ENCODE measurements at regions not wholly inside any gene's neighbourhood (a gene's known extent, or its start where the extent isn't known, plus 50 kb on each side); places are given as distances from the start of the nearest gene placed in this dataset.

DNA sequence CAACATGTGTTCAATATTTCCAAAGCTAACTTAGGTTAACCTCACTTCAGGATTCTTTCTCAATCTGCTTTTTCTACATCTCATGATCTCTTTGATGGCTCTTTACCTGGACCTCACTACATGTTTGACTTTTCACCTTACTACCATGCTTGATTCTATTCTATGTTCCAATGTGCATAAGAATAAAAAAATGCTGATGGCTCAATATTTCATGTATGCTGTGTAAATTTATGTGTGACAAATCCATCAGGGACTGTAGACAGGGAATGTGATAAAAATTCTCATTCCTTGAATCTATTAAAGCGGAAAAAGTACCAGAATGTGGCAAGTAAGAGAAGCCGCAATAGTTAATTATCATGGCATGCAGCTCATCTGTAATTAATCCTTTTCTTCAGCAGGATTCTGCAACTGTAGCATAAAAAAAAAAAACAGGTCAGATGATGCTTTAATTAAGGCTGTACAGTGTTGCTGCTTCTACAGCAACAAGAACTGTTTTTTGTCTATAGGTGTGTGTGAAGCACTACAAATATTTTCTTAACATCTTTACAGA lies 276.9 kb upstream of the PRKD1 start:
- Histone ChIP-seq H3K4me2 (no peak overlapping the region), H3K27ac (ENCODE audit: low read depth in 2 of 2, low read length in 1 of 2) (no peak overlapping the region), H3K79me2 (ENCODE audit: insufficient read depth) (no peaks in the 10 kb centered on the region), H3K4me1 (ENCODE audit: control insufficient read depth in 1 of 2, insufficient read depth in 2 of 2, low read depth in 1 of 2, low read length in 1 of 2) (no peaks in the 10 kb centered on the region), H3K4me3 (ENCODE audit: low read depth in 2 of 2, low read length in 1 of 2) (no peak overlapping the region), H3K36me3 (replicated peaks in 1 of 2; ENCODE audit: control insufficient read depth in 1 of 2, insufficient read depth in 2 of 2, low read length in 1 of 2) (no peaks in the 10 kb centered on the region), H3K27me3 (ENCODE audit: insufficient read depth) (no peaks in the 10 kb centered on the region), H2AFZ (ENCODE audit: low read depth) (no peak overlapping the region), H3K9me3 (no peaks in the 10 kb centered on the region), H3K9me2 (no peaks in the 10 kb centered on the region), H3F3A (replicated peaks; ENCODE audit: insufficient read depth) (no peaks in the 10 kb centered on the region), H3K9ac (no peak overlapping the region), H4K20me1 (ENCODE audit: insufficient read depth) (no peaks in the 10 kb centered on the region)
- no peak for TF ChIP-seq POLR2AphosphoS5 (IDR thresholded peaks at IDR 0.05; ENCODE audit: low read depth, low read length)
- ChIA-PET CTCF (interaction anchor here (3.5 kb wide), 1 partner anchor 10 kb away, joined by 15 read pairs; no protein-coding TSS in a partner anchor), POLR2A (no interaction called here)
- no peak for DNase-seq
- WGBS (ENCODE audit: low lambda C conversion rate): 35% methylated on average over 2 of the region's 2 CpGs

DNA sequence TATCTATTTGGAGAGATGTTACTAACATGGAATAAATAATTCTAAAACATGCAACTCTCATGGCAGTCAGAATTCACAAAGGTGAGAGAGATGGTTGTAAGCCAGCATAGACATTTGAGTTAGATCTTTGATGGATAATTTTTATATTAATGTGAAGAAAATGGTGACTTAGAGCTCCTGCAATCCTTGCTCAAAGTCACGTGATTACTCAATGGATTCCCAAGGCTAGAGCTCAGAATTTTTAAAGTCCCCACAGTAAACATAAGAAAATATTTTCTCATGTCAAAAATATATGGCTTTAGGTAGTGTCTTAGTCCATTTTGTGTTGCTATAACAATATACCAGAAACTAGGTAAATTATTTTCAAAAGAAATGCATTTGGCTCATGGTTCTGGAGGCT lies 281.5 kb upstream of the PRKD1 start:
- H3K9ac ChIP-seq: no peak overlapping the region
- 0% methylated on average over 1 of the region's 1 CpG for WGBS (ENCODE audit: low lambda C conversion rate)
- CTCF ChIA-PET: interaction anchor here (1.6 kb wide), 1 partner anchor 11 kb away, joined by 3 read pairs; no protein-coding TSS in a partner anchor
- POLR2A ChIA-PET: no interaction called here
- no peaks in the 10 kb centered on the region for H4K20me1 ChIP-seq (ENCODE audit: insufficient read depth)
- no peaks in the 10 kb centered on the region for H3K9me3 ChIP-seq
- H2AFZ ChIP-seq (ENCODE audit: low read depth): no peak overlapping the region
- TF ChIP-seq RCOR1 (IDR thresholded peaks at IDR 0.05; ENCODE audit: low read length) (no peak), FOXM1 (IDR thresholded peaks at IDR 0.05; ENCODE audit: low read depth) (no peak), EZH2phosphoT487 (IDR thresholded peaks at IDR 0.05; ENCODE audit: borderline replicate concordance, low read depth) (no peak), MXI1 (IDR thresholded peaks at IDR 0.05; ENCODE audit: low read depth, low read length) (no peak), TAF1 (IDR thresholded peaks at IDR 0.05; ENCODE audit: borderline replicate concordance, low read depth, low read length) (no peak), GATA2 (CRISPR knock-in tag; IDR thresholded peaks at IDR 0.05) (no peak), CHD2 (IDR thresholded peaks at IDR 0.05; ENCODE audit: low read length, partially characterized antibody) (no peak), GABPA (IDR thresholded peaks at IDR 0.05; ENCODE audit: low read depth) (no peak), EP300 (IDR thresholded peaks at IDR 0.05; ENCODE audit: borderline replicate concordance in 1 of 2, low read depth in 1 of 2, low read length in 1 of 2) (no peak), JUND (IDR thresholded peaks at IDR 0.05) (no peak), RXRA (IDR thresholded peaks at IDR 0.05; ENCODE audit: borderline replicate concordance, low read depth) (no peak), TCF12 (IDR thresholded peaks at IDR 0.05) (no peak), NFIC (IDR thresholded peaks at IDR 0.05; ENCODE audit: borderline replicate concordance) (no peak)
- TF ChIP-seq, protein P1, sequence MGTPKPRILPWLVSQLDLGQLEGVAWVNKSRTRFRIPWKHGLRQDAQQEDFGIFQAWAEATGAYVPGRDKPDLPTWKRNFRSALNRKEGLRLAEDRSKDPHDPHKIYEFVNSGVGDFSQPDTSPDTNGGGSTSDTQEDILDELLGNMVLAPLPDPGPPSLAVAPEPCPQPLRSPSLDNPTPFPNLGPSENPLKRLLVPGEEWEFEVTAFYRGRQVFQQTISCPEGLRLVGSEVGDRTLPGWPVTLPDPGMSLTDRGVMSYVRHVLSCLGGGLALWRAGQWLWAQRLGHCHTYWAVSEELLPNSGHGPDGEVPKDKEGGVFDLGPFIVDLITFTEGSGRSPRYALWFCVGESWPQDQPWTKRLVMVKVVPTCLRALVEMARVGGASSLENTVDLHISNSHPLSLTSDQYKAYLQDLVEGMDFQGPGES (IDR thresholded peaks at IDR 0.05; ENCODE audit: low read depth, low read length): no peak
- TF ChIP-seq, protein P2, sequence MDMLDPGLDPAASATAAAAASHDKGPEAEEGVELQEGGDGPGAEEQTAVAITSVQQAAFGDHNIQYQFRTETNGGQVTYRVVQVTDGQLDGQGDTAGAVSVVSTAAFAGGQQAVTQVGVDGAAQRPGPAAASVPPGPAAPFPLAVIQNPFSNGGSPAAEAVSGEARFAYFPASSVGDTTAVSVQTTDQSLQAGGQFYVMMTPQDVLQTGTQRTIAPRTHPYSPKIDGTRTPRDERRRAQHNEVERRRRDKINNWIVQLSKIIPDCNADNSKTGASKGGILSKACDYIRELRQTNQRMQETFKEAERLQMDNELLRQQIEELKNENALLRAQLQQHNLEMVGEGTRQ (IDR thresholded peaks at IDR 0.05; ENCODE audit: borderline replicate concordance, low read depth, low read length): no peak
- TF ChIP-seq, protein P3, sequence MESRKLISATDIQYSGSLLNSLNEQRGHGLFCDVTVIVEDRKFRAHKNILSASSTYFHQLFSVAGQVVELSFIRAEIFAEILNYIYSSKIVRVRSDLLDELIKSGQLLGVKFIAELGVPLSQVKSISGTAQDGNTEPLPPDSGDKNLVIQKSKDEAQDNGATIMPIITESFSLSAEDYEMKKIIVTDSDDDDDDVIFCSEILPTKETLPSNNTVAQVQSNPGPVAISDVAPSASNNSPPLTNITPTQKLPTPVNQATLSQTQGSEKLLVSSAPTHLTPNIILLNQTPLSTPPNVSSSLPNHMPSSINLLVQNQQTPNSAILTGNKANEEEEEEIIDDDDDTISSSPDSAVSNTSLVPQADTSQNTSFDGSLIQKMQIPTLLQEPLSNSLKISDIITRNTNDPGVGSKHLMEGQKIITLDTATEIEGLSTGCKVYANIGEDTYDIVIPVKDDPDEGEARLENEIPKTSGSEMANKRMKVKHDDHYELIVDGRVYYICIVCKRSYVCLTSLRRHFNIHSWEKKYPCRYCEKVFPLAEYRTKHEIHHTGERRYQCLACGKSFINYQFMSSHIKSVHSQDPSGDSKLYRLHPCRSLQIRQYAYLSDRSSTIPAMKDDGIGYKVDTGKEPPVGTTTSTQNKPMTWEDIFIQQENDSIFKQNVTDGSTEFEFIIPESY (IDR thresholded peaks at IDR 0.05; ENCODE audit: borderline replicate concordance, low read depth): no peak
- TF ChIP-seq, protein P4, sequence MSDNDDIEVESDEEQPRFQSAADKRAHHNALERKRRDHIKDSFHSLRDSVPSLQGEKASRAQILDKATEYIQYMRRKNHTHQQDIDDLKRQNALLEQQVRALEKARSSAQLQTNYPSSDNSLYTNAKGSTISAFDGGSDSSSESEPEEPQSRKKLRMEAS (IDR thresholded peaks at IDR 0.05; ENCODE audit: low read depth): no peak
- TF ChIP-seq, protein P5, sequence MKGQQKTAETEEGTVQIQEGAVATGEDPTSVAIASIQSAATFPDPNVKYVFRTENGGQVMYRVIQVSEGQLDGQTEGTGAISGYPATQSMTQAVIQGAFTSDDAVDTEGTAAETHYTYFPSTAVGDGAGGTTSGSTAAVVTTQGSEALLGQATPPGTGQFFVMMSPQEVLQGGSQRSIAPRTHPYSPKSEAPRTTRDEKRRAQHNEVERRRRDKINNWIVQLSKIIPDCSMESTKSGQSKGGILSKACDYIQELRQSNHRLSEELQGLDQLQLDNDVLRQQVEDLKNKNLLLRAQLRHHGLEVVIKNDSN (IDR thresholded peaks at IDR 0.05; ENCODE audit: borderline replicate concordance, low read depth): no peak
- no peak overlapping the region for H3K4me3 ChIP-seq (ENCODE audit: low read depth in 2 of 2, low read length in 1 of 2)
- H3K36me3 ChIP-seq (replicated peaks in 1 of 2; ENCODE audit: control insufficient read depth in 1 of 2, insufficient read depth in 2 of 2, low read length in 1 of 2): no peaks in the 10 kb centered on the region
- no peaks in the 10 kb centered on the region for H3K27me3 ChIP-seq (ENCODE audit: insufficient read depth)
- no peak overlapping the region for H3K4me2 ChIP-seq
- no peaks in the 10 kb centered on the region for H3K9me2 ChIP-seq
- H3K27ac ChIP-seq (ENCODE audit: low read depth in 2 of 2, low read length in 1 of 2): no peak overlapping the region
- no peaks in the 10 kb centered on the region for H3K79me2 ChIP-seq (ENCODE audit: insufficient read depth)
- 0 out of 4 replicates have a peak, but pooled peaks cover 0 to 5% of the 10 kb centered on the region in 2 experiments for H3K4me1 ChIP-seq (ENCODE audit: control insufficient read depth in 1 of 2, insufficient read depth in 2 of 2, low read depth in 1 of 2, low read length in 1 of 2)
- H3F3A ChIP-seq (replicated peaks; ENCODE audit: insufficient read depth): no peaks in the 10 kb centered on the region
- no peak for DNase-seq

Data from SK-N-SH (cell line).